Endometrium (tissue), 2 donors: ENCODE measurements at regions not wholly inside any gene's neighbourhood (a gene's known extent, or its start where the extent isn't known, plus 50 kb on each side); places are given as distances from the start of the nearest gene placed in this dataset.

Experiments
- FAIRE-seq: peaks from 2 replicates; lab custom pipeline; 2012; peaks lifted over from hg19 to GRCh38; lab: Jason Lieb, UNC
- donor health status: control.
- donor health status: control.

DNA sequence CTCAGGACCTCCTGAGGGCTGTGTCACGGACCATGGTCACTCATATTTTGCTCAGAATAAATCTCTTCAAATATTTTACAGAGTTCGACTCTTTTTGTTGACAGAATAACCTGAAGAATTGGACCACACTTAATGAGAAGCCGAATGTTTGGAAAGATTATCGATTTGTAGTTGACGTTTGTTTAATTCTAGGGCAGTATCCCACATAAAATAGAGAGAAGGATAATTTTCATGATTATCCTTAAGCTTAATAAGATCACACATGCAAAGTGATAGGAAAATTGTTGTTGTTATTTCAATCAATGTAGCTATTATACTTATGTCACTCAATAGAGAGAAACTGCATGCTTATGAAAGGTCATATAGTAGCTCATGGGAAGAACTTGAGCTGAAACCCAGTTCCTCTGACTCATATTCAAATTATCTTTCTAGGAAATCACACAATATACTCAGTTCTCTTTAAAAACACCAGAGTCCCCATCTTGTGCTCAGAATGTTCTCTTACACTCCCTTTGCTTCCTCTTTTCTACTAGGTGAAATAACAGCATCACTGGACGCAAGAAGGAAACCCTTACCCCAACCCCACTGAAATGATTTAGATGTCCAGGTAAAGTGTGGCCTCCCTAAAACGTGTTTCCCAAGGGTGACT lies 982.1 kb downstream of the TSN start:
- FAIRE-seq, result no peak

- no peak for FAIRE-seq
These were observed 984.5 kb downstream of the TSN start for GRCh38 chr2:122739732-122740593.

- FAIRE-seq, result no peak
These were observed 985.1 kb downstream of the TSN start for GRCh38 chr2:122740594-122740948.

- FAIRE-seq, result no peak
These were observed 986.0 kb downstream of the TSN start for GRCh38 chr2:122741403-122741802.

DNA sequence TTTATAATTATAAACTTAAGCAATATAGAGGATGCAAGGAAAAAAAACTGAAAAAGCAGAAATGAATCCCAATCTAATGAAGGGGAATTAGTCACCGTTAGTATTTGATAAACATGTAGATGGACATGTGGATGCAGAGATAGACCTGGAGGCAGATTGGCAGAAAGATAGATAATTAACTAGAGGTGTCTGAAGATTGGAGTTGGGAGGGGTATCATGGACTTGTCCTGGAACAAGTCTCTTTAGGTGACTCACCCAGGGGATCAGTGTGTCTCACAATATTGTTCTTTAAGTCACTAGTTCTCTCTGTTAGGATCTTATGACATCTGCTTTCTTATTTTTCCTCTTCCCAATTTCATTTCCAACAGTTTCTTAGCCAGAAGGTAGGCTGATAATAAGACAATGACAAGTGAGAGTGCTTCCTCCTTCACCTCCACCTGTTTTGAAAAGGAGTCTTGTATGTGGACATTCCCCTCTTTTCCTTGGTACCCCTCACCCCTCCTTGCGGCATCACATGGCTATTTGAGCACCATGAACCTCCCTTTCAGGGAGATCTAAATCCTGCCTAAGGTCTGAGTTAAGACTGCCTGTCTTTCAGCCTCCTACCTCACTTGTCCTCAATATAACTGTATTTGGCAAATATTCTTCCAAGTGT lies 987.7 kb downstream of the TSN start:
- FAIRE-seq, result no peak

DNA sequence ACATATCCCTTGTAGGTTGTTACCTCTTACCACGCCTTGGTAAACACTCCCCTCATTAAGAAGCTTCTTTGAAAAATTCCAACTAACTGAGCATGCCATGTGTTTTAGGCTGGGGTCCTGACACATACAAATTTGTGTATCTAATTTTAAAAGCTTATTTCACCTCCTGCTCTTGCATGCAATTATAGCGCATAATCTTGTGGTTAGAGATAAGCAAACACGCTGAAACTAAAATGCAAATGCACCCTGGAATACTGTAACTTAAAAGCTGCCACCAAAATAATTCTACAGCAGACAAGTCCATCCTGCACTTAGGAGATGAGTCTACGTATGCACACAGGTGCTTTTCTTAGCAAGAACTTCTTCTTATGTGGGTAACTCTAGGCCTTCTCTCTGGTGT lies 990.2 kb downstream of the TSN start:
- FAIRE-seq, result no peak

DNA sequence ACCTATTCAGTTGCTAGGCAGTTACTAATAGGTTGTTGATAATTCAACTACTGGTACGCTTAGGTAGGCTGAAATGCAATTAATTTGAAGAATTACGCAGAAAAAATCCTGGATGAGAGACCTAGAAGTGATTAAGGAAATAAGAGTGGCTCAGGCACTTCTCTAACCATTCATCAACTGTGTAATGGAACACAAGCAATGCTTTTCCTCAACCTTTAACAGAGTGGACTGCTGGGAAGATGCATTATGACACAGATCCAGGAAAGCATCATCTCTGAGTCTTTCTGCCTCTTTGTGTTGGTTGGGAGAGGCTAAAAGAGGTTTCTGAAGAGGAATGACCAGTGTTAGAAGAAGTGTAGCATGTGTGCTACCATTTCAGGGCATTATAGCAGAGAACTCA lies 992.2 kb downstream of the TSN start:
- FAIRE-seq, result no peak

DNA sequence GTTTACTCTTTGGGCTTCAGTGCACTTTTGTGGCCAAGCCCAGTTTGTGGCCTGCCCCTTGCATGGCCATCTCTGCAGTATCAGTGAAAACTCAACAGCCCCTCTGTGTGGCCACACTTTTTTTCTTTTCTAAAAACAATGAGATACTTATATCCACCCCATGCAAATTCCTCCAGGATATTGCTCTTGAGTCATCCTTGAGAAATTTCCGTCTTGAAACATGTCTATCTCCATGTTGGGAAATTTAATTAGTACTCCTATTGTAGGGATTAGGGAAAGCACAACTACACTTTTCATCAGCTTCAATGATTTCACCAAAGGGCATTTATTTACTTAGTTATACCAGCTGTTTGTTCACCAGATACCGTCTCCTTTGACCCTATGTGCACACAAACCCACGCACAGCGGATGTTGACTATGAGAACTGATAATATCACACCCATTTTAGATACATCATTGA lies 993.1 kb downstream of the TSN start:
- no peak for FAIRE-seq

GRCh38 chr2:122749405-122749804 lies 994.0 kb downstream of the TSN start:
- FAIRE-seq, result no peak

DNA sequence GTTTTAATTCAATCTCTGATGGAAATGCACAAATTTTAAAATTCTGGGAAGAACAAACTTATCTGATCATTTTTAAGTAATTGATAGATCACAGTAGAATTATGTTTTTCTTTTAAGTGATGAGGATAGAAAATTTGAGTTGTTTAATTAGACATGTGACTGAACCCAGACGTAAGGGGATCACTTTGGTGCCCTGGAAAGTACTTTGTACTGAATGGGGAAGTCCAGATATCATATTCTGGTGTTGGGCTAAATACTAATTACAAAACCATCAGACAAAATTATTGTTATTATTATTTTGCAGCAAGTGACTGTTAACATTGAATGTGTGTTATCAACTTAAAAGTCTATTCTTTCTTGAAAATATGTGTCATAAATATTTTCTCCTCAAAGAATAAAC lies 994.6 kb downstream of the TSN start:
- FAIRE-seq, result no peak

DNA sequence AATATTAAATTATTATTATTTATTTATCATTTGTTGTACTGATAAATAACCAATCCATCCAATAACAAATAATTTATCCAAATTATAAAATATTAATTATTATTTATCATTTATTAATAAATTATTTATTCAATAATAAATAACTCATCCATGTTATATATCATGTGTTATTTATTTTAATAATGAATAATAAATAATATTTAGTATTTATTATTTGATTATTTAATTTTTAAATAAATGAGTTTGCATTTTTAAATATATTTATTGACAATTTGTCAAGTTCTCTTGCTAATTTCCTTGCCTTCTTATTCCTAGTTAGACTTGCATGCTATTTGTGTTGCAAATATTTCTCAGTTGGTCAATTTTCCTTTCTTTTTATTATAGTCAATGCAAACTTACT lies 995.4 kb downstream of the TSN start:
- FAIRE-seq, result peak; percentile 97

- FAIRE-seq, result no peak
These were observed 997.9 kb downstream of the TSN start for GRCh38 chr2:122753336-122753735.

GRCh38 chr2:122754561-122754960 lies 999.1 kb downstream of the TSN start:
- FAIRE-seq, result no peak

DNA sequence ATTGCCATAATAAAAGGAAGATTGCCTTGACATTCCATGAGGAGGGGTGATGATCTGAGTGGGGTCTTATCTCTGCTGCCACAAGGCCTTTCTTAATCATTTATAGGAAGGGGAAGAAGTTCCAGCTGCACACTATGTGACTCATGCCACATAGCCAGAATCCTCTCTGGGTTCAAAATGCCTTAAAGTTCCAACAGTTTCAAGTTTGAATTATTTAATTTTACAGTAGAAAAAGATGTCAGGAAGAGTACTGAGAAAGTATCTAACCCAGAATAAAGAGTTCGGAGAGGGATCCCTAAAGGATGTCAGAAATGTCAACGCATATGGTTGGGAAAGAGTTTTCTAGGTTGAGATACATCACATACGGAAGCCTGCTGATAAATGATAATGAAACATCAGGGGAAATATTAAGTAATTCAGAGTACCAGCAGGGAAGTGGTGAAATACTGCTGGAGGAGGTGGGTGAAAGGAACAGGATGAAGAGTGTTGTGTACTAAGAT lies 999.9 kb downstream of the TSN start:
- FAIRE-seq, result no peak

DNA sequence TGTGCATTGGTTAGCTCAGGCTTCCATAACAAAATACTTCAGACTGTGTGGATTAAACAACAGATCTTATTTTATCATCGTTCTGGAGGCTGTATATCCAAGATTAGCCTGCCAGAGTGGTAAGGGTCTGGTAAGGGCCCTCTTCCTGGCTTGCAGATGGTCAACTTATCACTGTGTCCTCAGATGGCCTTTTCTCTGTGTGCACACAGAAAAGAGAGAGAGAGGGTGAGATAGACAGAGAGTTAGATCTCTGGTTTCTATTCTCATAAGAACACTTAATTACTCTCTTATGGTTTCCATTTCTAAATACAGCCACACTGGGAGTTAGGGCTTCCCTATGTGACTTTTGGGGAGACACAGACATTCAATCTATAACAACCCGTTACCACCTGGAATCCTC lies 1003.5 kb downstream of the TSN start:
- FAIRE-seq, result no peak

- FAIRE-seq, result no peak
These were observed 1008.6 kb downstream of the TSN start for GRCh38 chr2:122764014-122764413.

DNA sequence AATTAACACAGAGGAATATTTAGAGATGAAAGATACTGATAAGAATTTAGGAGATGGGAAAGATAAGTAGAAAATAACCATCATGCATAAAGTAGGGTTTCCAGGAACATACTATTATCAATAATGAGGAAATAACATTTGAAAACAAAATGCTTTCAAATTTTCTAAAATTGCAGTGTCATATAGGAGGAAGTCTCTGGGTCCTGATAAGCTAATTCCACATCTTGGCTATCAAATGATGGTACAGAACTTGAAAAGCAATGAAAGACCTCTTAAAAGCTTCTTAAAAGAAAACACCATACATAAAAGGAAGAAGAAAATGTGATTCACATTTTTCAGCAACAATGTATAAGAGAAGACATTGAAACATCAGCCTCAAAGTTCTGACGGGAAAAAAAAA lies 1024.8 kb downstream of the TSN start:
- FAIRE-seq, result no peak

- no peak for FAIRE-seq
These were observed 1038.6 kb downstream of the TSN start for GRCh38 chr2:122794100-122794499.

- FAIRE-seq, result no peak
These were observed 1040.3 kb downstream of the TSN start for GRCh38 chr2:122795763-122796162.

DNA sequence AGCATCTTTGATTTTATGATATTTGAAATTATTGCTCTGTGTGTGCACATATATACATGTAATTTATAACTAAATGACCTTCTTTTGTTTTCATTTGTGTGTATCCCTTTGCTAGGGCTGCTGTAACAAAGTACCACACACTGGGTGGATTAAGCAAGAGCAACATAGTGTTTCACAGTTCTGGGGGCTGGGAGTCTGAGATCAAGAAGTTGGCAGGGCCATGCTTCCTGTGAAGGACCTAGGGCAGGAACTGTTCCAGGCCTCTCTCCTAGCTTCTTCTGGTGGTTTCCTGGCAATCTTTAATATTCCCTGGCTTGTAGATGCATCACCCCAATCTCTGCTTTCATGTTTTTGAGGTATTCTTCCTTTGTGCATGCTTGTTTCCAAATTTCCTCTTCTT lies 1043.9 kb downstream of the TSN start:
- no peak for FAIRE-seq

- no peak for FAIRE-seq
These were observed 1045.3 kb downstream of the TSN start for GRCh38 chr2:122800781-122801180.

DNA sequence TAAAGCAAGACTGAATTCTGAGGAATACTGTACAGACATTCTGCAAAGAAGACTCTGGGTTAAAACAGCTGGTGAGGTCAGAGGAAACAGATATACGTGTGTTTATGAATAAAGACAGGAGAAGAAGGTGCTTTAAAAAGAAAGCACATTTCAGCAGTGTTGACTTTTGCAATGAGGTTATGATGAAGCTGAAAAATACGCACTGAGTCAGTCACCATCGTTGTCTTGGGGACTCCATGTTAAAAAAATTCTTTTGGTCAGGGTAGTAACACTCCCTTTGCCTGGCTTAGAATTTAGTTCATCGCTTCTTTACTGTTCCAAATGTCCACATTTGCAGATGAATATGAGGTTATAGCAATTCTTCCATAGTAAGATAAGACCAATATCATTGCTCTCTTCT lies 1049.0 kb downstream of the TSN start:
- FAIRE-seq, result no peak

DNA sequence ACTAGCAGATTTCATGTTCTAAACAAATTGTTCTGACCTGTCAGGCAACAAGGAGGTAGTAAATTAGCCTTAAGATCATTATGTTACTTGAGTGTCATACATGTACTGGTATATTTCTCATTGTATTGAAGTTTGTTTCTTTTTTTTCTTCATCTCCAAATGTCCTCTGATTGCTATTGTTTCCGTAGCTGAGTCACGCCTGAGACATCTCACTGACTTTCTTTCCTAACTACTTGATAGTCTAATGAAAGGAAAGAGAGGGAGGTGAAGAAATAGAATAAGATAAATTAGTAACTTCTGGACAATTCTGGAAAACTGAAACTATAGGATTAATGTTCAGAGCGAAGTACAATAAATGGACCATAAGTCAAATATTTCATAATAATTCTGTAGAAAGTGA lies 1049.9 kb downstream of the TSN start:
- no peak for FAIRE-seq
